SK-N-MC (cell line): ENCODE measurements at regions not wholly inside any gene's neighbourhood (a gene's known extent, or its start where the extent isn't known, plus 50 kb on each side); places are given as distances from the start of the nearest gene placed in this dataset.

ENCODE experiments used
- DNase-seq: peaks from one replicate; pipeline ENCODE4 v3.0.0-alpha.2; 2011; ENCODE audit warnings: low read depth, low spot score
- H3K27ac ChIP-seq: fragments of 200-600 bp; sonication (generic); 2 replicates; pipeline ENCODE4 v1.5.1; 2016; ENCODE audit warnings: mixed run types
- H3K36me3 ChIP-seq: fragments of 200-600 bp; sonication (generic); 2 replicates; pipeline ENCODE4 v1.6.1; 2017; ENCODE audit warnings: antibody characterized with exemption, low read length, mixed read lengths; ENCODE audit not compliant: insufficient read depth
- H3K4me3 ChIP-seq: fragments of 200-600 bp; sonication (generic); 2 replicates; pipeline ENCODE4 v1.5.1; 2016
- H3K9ac ChIP-seq: fragments of 200-600 bp; sonication (generic); 2 replicates; pipeline ENCODE4 v1.8.0; 2017; ENCODE audit warnings: mixed run types, mixed read lengths; ENCODE audit not compliant: insufficient read length
- H3K9me3 ChIP-seq: fragments of 200-600 bp; sonication (generic); 2 replicates; pipeline ENCODE4 v1.6.1; 2017; ENCODE audit warnings: low read depth, mild to moderate bottlenecking, antibody characterized with exemption, low read length, moderate library complexity, mixed read lengths
- EZH2 ChIP-seq: fragments of 200-600 bp; sonication (generic); IDR thresholded peaks from one replicate; pipeline ENCODE4 v1.6.1; 2017; ENCODE audit warnings: antibody characterized with exemption
- FOXP2 ChIP-seq: optimal IDR thresholded peaks from 2 replicates; pipeline ENCODE3; 2011; ENCODE audit warnings: mild to moderate bottlenecking, moderate library complexity; ENCODE audit not compliant: insufficient read depth; ENCODE audit errors: extremely low read length, control extremely low read depth
- POLR2AphosphoS5 ChIP-seq: IDR thresholded peaks from 2 replicates; pipeline ENCODE4 v1.6.1; 2012; ENCODE audit warnings: mild to moderate bottlenecking, low read depth, low read length, borderline replicate concordance

DNA sequence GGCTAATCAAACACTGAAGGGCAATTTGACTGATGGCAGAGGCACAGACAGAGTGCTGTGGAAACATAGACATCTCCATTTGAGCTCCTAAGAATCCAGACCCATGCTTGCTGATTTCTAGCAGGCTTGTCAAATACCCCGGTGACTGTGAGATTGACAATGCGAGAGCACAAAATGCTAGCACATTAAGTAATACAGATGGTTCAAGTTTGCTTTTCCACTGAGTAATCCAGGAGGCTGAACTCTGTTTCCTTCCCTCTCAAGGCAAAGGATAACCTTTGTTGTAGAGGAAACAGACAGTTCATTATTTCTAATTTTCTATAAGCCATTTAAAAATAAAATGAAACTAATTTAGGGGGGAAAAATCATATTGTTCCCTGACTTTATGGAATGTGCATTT lies 256.5 kb upstream of the CRY1 start:
- DNase-seq = no peak
- Histone ChIP-seq H3K9ac (no peak overlapping the region), H3K36me3 (no peaks in the 10 kb centered on the region), H3K4me3 (no peak overlapping the region), H3K27ac (no peak overlapping the region), H3K9me3 (no peaks in the 10 kb centered on the region)
- TF ChIP-seq EZH2 = no peak
- no peak for TF ChIP-seq FOXP2

DNA sequence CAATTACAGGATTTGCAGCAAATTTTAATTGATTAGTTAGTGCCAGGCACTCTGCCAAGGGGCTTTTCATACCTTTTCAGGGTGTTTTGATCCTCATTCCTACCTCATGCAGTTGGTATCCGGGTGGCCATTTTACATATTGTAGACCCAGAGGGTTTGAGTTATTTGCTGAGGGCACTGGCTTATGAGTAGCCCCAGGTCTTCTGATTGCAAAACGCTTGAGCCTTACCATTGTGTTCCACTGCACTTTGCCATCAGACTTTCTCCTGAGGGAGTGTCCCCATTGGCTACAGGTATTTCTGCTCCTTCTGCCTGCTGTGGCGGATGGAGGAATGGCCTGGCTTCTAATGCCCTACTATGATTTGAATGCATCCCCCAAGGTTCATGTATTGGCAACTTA lies 257.8 kb upstream of the CRY1 start:
- Histone ChIP-seq H3K27ac (no peak overlapping the region), H3K4me3 (no peak overlapping the region), H3K36me3 (no peaks in the 10 kb centered on the region), H3K9me3 (no peaks in the 10 kb centered on the region), H3K9ac (no peak overlapping the region)
- DNase-seq = no peak
- TF ChIP-seq FOXP2 = no peak
- TF ChIP-seq EZH2 = no peak
- TF ChIP-seq POLR2AphosphoS5 = no peak

GRCh38 chr12:107351713-107352112 lies 258.4 kb upstream of the CRY1 start:
- Histone ChIP-seq H3K9ac (no peak overlapping the region), H3K27ac (no peak overlapping the region), H3K4me3 (no peak overlapping the region)

GRCh38 chr12:107352347-107353081 lies 259.2 kb upstream of the CRY1 start:
- Histone ChIP-seq H3K27ac (no peak overlapping the region), H3K4me3 (no peak overlapping the region), H3K36me3 (no peaks in the 10 kb centered on the region), H3K9me3 (no peaks in the 10 kb centered on the region), H3K9ac (no peak overlapping the region)
- TF ChIP-seq EZH2 = no peak
- TF ChIP-seq POLR2AphosphoS5 = no peak
- TF ChIP-seq FOXP2 = no peak
- no peak for DNase-seq

More at GRCh38 chr12:107351713-107352112, 258.4 kb upstream of the CRY1 start:
- Histone ChIP-seq H3K36me3 (no peaks in the 10 kb centered on the region), H3K9me3 (no peaks in the 10 kb centered on the region)
- TF ChIP-seq EZH2 = no peak
- no peak for TF ChIP-seq FOXP2
- no peak for TF ChIP-seq POLR2AphosphoS5
- DNase-seq = no peak

DNA sequence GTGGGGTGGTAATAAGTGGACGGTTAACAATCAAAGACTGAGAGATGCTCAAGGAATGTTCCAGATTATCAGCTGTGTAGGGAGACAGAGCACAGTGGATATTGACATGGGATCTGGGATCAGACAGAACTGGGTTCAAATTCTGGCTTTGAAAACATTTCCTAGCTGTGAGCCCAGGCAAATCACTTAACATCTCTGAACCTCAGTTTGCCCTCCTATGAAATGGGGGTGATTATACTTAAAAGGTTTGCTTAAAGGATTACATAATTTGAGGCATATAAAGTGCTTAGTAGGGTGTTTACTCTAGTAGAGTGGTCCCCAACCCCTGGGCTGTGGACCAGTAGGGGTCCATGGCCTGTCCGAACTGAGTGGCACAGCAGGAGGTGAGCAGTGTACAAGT lies 260.0 kb upstream of the CRY1 start:
- DNase-seq = no peak
- no peak overlapping the region for H3K9ac ChIP-seq
- no peak for TF ChIP-seq POLR2AphosphoS5
- TF ChIP-seq FOXP2 = no peak
- no peak for TF ChIP-seq EZH2
- H3K4me3 ChIP-seq = no peak overlapping the region
- H3K36me3 ChIP-seq = no peaks in the 10 kb centered on the region
- no peaks in the 10 kb centered on the region for H3K9me3 ChIP-seq
- H3K27ac ChIP-seq = no peak overlapping the region

DNA sequence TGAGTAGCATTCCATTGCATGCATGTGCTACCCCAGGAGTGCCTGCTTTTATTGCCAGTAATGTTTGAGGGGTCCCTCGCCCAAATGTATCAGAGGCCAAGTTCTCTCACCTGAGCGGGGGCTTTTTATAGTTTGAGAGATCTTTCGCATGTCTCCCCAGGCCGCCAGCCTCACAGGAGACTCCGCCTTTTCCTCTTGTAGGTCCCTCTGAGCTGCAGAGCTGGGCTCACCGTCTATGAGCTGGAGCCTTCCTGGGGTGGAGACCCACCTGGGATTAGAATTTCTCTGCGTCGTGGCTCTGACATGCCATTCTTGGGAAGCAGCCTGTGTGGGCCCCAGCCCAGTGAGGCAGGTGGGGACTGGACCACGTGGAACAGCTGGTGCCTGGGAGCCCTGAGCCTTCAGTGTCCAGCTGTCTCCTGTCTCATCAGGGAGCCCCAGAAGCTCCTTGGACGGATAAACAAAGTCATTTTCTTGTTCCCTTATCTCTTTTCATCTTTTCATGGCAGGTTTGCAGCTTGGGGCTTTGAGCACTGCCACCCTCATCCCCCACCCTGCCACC lies 261.7 kb upstream of the CRY1 start:
- no peak for DNase-seq
- Histone ChIP-seq H3K9ac (no peak overlapping the region), H3K4me3 (no peak overlapping the region), H3K36me3 (no peaks in the 10 kb centered on the region), H3K9me3 (no peaks in the 10 kb centered on the region), H3K27ac (no peak overlapping the region)
- TF ChIP-seq FOXP2 = no peak
- no peak for TF ChIP-seq POLR2AphosphoS5
- TF ChIP-seq EZH2 = no peak

GRCh38 chr12:107355612-107356011 lies 262.3 kb upstream of the CRY1 start:
- DNase-seq = no peak
- TF ChIP-seq EZH2 = no peak
- TF ChIP-seq POLR2AphosphoS5 = no peak
- no peak for TF ChIP-seq FOXP2
- H3K9me3 ChIP-seq = no peaks in the 10 kb centered on the region
- H3K9ac ChIP-seq = no peak overlapping the region
- H3K4me3 ChIP-seq = no peak overlapping the region
- H3K27ac ChIP-seq = no peak overlapping the region
- no peaks in the 10 kb centered on the region for H3K36me3 ChIP-seq

GRCh38 chr12:107356266-107356936 lies 263.1 kb upstream of the CRY1 start:
- Histone ChIP-seq H3K27ac (no peak overlapping the region), H3K9me3 (no peaks in the 10 kb centered on the region), H3K4me3 (no peak overlapping the region), H3K36me3 (no peaks in the 10 kb centered on the region), H3K9ac (no peak overlapping the region)
- TF ChIP-seq POLR2AphosphoS5 (no peak), EZH2 (no peak), FOXP2 (no peak)
- no peak for DNase-seq
